ENCODE measurements at regions not wholly inside any gene's neighbourhood (a gene's known extent, or its start where the extent isn't known, plus 50 kb on each side); places are given as distances from the start of the nearest gene placed in this dataset.
"Not testable (repeated sequence)": the region's sequence is repeated elsewhere in the genome, so short reads cannot be mapped to it uniquely, and the experiment has no call there.

- DNase-seq = no peak
These were observed 420.3 kb downstream of the GABRG2 start for GRCh38 chr5:162487528-162488525.

- DNase-seq = no peak
These were observed 428.7 kb downstream of the GABRG2 start for GRCh38 chr5:162496100-162496808.

- DNase-seq = no peak
These were observed 429.9 kb downstream of the GABRG2 start for GRCh38 chr5:162497455-162497854.

GRCh38 chr5:162502780-162503179 lies 435.2 kb downstream of the GABRG2 start:
- no peak for DNase-seq

GRCh38 chr5:162503796-162504195 lies 436.2 kb downstream of the GABRG2 start:
- DNase-seq = no peak

GRCh38 chr5:162512935-162513565 lies 445.5 kb downstream of the GABRG2 start:
- no peak for DNase-seq

- DNase-seq = no peak
These were observed 446.5 kb downstream of the GABRG2 start for GRCh38 chr5:162514116-162514515.

- no peak for DNase-seq
These were observed 453.3 kb downstream of the GABRG2 start for GRCh38 chr5:162520878-162521277.

GRCh38 chr5:162529209-162529608 lies 461.6 kb downstream of the GABRG2 start:
- DNase-seq = no peak

GRCh38 chr5:162529886-162530285 lies 462.3 kb downstream of the GABRG2 start:
- no peak for DNase-seq

- no peak for DNase-seq
These were observed 475.9 kb downstream of the GABRG2 start for GRCh38 chr5:162543437-162543836.

- no peak for DNase-seq
These were observed 477.3 kb downstream of the GABRG2 start for GRCh38 chr5:162544905-162545304.

- no peak for DNase-seq
These were observed 482.7 kb downstream of the GABRG2 start for GRCh38 chr5:162550236-162550635.

GRCh38 chr5:162558120-162558519 lies 490.5 kb downstream of the GABRG2 start:
- no peak for DNase-seq

- DNase-seq = no peak
These were observed 500.1 kb downstream of the GABRG2 start for GRCh38 chr5:162567644-162568043.

GRCh38 chr5:162573758-162574157 lies 506.2 kb downstream of the GABRG2 start:
- DNase-seq = no peak

GRCh38 chr5:162591724-162592123 lies 524.2 kb downstream of the GABRG2 start:
- no peak for DNase-seq

- no peak for DNase-seq
These were observed 526.3 kb downstream of the GABRG2 start for GRCh38 chr5:162593881-162594280.

- DNase-seq = no peak
These were observed 536.0 kb downstream of the GABRG2 start for GRCh38 chr5:162603443-162604070.

GRCh38 chr5:162607879-162608278 lies 540.3 kb downstream of the GABRG2 start:
- no peak for DNase-seq

- DNase-seq = not testable (repeated sequence)
These were observed 554.2 kb downstream of the GABRG2 start for GRCh38 chr5:162621726-162622263.

GRCh38 chr5:162624110-162624509 lies 556.5 kb downstream of the GABRG2 start:
- DNase-seq = no peak

- DNase-seq = no peak
These were observed 569.9 kb downstream of the GABRG2 start for GRCh38 chr5:162637481-162637880.

Data from NCI-H2029 treated with DMSO at 0.1 percent for 48 hours (cell line).